ENCODE measurements at regions not wholly inside any gene's neighbourhood (a gene's known extent, or its start where the extent isn't known, plus 50 kb on each side); places are given as distances from the start of the nearest gene placed in this dataset.
"Not testable (repeated sequence)": the region's sequence is repeated elsewhere in the genome, so short reads cannot be mapped to it uniquely, and the experiment has no call there.

DNA sequence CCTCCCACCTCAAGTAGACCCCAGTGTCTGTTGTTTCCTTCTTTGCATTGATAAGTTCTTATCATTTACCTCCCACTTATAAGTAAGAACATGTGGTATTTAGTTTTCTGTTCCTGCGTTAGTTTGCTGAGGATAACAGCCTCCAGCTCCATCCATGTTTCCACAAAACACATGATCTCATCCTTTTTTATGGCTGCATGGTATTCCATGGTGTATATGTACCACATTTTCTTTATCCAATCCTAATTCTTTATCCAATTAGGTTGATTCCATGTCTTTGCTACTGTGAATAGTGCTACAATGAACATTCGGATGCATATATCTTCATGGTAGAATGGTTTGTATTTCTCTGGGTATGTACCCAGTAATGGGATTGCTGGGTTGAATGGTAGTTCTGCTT, 102.5 kb upstream of the UGP2 start:
- DNase-seq (ENCODE audit: low spot score) = not testable (repeated sequence)

DNA sequence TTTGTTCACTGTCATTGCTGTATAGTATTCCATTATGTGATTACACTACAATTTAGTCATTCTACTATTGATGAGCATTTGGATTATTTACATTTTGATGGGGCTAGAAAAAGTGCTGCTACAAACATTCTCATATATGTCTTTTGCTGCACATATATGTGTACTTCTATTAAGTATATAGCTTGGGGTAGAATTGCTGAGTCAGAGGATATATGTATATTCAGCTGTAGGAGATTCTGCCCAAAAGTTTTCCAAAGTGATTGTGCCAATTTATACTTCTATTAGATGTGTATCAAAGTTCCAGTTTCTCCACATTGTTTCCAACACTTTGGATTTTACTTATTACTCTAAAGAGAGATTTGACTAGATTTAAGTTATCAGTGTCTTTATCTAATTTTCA, 101.7 kb upstream of the UGP2 start:
- no peak for DNase-seq (ENCODE audit: low spot score)

DNA sequence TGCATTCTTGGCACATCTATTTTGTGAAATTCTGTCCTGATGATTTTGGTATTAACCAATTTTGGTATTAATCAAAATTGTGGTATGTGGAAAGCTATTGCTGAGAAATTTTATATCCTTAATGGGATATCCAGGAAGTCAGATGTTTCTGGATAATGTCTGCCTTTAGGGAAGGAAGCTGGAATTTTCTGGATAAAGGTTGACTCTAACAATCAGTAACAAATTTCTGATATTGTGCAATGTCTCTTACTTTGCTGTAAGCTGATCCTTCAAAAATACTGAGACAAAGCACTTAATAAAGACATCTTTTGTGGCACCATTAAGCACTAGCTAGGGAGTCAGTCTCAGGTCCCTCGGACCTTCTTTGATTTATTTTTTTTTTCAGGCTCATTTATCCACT, 100.8 kb upstream of the UGP2 start:
- no peak for DNase-seq (ENCODE audit: low spot score)

DNA sequence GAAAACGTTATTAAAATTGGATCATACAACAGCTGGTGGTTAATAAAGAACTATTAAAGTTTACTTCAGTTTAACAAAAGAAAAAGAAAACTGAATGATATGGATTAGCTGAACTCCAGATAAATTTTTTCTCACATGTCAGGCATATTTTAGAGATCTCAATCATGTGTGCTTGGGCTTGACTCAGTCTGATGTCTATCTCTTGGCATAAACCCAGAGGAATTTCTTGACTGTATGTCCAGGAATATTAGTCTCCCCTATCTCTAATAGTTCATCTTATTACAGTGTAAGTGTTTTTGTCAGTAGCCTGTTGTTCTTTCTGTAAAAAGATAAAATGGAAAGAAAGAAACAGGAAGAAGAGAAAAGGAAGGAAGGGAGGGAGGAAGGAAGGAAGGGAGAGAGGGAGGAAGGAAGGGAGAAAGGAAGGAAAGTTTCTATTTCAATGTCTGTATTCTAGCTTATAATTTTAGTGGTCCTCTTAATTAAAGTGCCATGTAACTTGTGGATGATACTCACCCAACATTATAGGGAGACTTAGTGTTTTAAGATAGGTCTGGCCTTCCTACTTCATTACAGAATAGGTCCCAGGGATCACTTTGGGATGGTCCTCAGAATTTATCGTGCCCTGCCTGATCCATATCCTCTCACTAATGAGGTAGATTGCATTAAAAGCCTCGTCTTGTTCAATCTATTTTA, 99.7 kb upstream of the UGP2 start:
- no peak for DNase-seq (ENCODE audit: low spot score)

DNA sequence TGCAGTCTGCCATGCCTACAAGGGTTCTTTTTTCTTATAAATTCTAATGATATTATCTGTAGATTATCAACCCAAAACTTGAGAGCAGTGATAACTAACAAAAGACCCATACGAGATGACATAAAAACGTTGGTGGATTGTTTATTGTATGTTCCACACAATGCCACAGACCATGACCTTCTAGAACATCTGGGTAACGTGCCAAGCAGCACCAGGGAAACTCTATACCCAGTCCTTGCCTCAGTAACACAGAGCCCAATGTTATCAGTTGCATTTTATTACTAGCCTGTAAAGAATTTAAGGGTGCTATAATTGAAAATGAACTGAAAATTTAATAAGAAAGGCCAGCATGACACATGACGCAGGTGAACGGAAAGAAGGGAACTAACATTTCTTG, 99.1 kb upstream of the UGP2 start:
- DNase-seq (ENCODE audit: low spot score) = no peak

DNA sequence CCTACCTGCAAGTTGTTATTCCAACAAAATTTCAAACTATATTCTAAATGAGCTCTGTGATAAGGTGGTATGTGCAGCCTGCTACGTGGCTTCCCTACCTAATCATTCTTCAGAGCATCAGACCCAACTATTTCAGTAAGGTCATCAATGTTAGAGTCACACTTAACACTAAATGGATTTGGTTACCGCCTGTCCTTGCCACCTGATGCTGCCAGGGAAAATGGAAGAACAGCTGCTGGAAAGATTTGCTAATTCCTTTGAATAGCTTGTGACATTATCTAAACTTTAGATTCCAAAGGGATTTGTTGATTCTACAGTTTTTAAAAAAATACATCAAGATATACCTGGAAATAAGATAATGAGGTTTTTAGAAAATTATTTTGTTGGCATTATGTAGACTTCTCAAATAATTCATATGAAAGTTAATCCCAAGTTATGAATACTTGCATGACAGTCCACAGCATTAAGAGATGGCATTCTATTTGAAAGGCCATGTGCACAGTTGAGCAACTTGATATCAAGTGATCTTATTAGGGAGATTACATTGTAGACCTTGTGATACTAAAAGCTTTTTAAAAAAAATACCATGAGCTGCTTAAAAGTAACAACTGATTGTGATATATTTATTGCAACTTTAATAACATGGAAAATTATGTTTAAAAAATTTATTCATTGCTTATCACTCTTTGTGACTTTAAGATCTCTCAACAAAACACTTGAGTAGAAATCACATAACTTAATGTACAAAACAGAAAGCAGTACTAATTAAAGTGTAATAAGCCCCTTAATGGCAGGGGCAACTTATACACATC, 98.3 kb upstream of the UGP2 start:
- no peak for DNase-seq (ENCODE audit: low spot score)

DNA sequence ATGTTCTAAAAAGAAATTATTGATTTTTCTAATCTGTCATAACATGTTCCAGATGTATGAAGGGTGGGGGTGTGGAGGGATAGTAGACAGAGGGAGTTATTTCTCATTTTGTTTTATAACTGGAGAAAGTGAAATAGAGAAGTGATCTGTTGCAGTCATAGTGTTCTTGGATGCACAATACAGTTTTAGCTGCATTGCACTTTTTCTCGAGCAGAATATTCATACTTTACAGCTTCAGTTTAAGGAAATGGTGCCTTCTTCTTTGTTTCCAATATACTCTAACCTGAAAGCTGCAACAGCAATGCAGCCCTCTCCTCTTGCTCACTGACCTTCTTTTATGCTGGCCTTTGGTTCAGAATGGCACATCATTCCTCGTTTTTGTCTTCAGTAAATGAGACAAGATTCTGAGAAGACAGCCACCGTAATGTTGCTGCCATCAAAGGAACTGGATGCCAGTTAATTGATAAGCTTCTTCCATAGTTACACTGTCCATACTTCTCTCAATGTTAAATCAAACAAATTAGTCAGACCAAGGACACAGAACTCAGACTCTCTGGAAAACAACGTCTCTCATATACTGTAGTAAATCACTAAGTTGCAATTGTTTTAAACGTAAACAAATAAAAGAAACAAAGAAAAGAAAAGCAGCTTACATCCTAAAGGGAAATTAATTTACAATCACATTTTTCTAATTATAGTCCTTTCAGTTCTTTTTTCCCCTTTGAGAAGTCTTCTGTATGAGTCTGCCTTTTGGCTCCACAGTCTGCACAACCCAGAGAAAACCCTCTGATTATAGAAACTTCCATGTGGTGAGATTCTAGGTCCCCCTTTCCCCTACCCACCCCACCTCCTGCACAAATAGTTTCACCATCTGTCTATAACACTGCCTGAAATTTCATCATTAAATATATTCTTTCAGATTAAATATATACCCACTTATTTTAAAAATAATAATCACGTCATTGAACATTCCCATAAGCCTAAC, 97.4 kb upstream of the UGP2 start:
- DNase-seq (ENCODE audit: low spot score) = no peak

DNA sequence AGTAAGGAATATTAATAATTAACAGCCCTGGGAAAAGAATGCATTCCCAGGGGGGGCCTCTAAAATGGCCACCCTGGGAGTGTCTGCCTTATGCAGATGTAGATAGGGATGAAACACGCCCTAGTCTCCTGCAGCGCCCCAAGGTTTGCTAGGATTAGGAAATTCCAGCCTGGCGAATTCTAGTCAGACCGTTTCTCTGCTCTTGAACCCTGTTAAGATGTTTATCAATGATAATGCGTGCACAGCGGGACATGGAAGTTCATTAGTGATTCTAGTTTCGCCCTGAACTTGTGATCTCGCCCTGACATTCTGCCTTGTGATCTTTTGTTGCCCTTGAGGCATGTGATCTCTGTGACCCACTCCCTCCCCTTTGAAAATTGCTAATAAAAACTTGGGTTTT, 95.1 kb upstream of the UGP2 start:
- DNase-seq (ENCODE audit: low spot score) = not testable (repeated sequence)

DNA sequence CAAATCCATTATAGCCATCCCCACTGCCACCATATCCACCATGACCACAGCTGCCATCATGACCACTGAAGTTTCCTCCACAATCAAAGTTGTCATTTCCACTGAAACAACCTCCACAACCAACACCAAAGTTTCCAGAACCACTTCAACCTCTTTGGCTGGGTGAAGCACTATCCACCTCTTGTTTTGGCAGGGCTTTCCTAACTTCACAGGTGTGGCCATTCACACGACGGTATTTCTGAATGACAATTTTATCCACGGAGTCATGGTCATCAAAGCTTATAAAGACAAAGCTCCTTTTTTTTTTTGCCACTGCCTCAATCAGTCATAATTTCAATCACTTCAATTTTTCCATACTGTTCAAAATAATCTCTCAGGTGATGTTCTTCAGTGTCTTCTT, 89.8 kb upstream of the UGP2 start:
- DNase-seq (ENCODE audit: low spot score) = no peak

DNA sequence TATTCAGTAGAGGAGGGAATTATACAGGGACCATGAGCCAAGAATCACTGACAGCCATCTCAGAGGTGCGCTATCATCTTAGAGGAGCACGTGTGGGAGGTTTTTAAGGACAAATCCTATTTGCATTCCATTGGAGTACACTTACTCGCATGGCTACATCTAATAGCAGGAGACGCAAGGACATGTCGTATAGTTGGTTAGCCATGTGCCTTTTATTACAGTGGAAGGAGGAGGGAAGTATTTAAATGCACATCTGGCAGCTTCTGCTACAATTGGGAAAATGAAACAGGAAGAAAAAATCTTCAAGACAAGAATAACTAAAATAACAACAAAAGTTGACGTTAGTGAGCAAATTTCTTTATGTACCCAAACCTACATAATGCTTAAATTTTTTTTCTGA, 86.5 kb upstream of the UGP2 start:
- peak; percentile 31 for DNase-seq (ENCODE audit: low spot score)

DNA sequence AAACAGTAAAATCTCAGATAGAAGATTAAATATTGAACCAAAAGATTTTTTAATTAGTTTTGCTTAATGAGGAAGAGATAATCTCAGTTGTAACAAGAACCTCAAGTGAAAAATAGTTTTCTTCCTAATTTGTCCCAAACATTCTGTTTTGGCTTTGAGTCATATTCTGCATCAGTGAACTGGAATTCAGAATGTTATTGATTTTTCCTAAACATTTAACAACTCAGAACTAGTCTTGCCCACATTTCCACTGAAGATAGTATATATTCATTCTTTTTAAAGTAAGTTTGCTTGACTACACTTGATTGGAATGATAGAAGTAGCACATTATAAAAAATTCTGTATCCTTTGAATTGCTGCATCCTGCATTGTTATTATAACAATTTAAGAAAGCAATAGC, 85.7 kb upstream of the UGP2 start:
- DNase-seq (ENCODE audit: low spot score) = peak; percentile 42

DNA sequence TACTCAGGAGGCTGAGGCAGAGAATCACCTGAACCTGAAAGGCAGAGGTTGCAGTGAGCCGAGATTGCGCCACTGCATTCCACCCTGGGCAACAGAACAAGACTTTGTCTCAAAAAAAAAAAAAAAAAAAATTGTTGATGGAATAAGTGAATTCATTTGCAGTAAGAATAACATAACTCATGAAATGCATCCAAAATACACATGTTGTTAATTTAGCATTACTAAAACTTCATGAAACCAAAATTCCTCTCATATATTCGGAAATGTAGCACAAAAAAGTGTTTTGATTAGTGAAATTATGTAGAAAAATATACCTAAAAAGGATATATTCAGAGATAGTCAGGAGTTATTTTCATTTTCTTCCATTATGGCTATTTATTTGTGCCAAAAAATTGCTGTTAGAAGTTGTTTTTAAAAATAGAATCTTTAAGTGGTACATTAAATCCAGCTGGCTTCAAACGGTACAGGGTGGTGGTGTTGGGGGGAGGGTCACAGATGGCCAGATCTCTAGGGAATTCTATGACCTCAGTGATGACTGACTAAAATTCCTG, 78.2 kb upstream of the UGP2 start:
- peak; percentile 59 for DNase-seq (ENCODE audit: low spot score)

DNA sequence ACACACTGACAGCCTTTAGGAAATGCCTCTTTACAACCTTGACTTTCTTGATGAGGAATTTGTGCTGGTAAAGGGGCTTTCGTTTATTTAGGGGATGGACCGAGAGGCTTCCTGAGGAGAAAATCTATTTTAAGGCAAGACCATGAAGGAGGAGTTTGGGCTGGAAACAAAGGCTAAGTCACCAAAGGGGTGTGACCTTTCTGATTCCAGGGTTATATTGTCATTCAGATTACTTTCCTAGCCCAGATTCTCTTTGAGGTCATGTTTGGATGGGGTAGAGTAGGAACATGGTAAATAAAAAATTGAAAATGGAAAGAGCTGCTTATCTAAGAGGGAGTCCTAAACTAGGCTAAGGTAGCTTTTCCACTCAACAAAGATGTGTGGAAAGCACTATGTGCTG, 77.1 kb upstream of the UGP2 start:
- DNase-seq (ENCODE audit: low spot score) = peak; percentile 15

DNA sequence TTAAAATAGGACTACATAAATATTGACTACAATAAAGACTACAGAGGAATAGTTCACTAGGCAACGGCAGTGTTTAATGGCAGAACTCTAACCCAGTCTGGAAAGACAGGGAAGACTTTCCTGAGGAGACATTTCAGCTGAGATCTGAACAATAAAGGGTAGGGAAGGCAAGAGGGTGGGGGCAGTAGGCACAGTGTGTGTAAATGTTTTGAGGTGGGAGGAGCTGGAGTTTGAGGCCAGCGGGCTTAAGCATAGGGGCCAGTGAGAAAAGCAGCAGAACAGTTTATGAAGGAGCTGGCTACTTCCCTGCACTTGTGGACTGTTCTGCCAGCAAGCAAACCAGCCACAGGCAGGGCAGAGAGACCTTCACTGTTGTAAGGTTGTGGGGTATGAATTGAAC, 76.6 kb upstream of the UGP2 start:
- no peak for DNase-seq (ENCODE audit: low spot score)

DNA sequence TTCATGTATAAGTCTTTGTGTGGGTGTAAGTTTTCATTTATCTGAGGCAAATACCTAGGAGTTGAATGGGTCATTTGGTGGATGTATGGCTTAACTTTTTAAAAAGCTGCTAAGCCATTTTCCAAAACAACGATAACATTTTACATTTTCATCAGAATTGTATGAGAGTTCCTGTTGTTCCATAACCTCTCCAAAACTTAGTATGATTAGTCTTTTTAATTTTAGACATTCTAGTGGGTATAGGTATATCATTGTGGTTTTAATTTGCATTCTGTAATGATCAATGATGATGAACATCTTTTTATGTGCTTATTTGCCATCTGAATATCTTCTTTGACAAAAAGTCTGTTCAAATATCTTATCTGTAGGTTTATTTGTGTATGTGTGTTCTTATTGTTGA, 74.4 kb upstream of the UGP2 start:
- DNase-seq (ENCODE audit: low spot score) = no peak

DNA sequence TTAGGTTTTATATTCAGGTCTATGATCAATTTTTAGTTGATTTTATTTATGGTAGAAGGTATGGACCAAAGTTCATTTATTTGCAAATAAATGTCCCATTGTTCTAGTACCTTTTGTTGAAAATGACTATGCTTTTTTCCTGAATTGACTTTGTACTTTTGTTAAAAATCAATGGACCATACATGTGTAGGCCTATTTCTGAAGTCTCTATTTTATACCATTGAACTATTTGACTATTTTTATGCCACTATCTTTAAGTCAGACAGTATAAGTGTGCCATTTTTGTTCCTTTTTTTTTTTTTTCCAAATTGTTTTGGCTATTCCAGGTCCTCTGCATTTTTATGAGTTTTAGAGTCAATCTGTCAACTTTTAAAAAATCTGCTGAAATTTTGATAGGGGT, 73.6 kb upstream of the UGP2 start:
- no peak for DNase-seq (ENCODE audit: low spot score)

DNA sequence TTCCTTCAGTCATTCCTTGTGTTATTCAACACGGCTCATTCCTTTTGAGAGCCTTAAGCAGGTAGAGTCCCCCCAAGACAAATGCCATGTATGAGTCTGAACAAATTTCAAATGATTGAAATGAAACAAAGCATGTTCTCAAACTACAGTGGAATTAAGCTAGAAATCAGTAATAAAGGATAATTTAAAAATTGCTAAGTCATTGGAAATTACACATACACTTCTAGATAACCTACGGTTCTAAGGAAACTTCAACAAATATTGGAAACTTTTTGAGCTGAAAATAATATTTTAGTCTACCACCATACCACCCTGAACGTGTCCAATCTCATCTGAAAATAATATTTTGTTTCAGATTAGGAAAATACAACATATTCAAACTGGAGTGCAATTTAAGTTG, 71.8 kb upstream of the UGP2 start:
- no peak for DNase-seq (ENCODE audit: low spot score)

DNA sequence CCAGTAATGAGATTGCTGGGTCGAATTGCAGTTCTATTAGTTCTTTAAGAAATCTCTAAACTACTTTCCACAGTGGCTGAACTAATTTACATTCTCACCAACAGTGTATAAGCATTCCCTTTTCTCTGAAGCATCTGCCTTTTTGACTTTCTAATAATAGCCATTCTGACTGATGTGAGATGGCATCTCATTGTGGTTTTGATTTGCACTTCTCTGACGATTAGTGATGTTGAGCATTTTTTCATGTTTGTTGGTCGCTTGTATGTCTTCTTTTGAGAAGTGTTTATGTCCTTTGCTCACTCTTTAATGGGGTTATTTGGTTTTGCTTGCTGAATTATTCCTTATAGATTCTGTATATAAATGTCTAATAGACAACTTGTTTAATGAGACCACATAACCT, 69.6 kb upstream of the UGP2 start:
- DNase-seq (ENCODE audit: low spot score) = no peak

DNA sequence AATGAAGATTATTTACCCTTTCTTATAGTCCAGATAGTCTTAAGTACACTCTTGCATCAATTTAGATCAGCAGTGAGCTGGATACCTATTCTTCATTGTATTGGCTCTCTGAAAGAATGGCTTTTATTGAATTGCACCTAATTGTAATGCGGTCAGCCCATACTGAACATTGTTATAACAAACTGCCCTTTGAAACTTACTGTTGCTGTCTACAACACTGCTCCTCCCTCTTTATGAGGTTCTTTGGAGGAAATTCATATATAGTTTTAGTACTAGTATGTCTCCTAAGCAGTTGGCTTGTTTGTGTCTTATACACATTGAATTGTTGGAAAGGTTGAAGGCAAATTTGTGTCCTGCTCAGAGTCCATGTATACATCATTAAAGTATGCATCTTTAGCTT, 66.5 kb upstream of the UGP2 start:
- DNase-seq (ENCODE audit: low spot score) = no peak

DNA sequence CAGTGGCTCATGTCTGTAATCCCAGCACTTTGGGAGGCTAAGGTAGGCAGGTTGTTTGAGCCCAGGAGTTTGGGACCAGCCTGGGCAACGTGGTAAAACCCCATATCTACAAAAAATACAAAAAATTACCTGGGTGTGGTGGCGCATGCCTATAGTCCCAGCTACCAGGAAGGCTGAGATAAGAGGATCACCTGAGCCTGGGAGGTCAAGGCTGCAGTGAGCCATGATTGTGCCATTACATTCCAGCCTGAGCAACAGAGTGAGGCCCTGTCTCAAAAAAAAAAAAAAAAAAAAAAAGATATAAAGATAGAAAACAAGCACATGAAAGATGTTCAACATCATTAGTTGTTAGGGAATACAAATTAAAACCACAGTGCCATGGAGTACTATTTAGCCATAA, 65.3 kb upstream of the UGP2 start:
- DNase-seq (ENCODE audit: low spot score) = no peak

DNA sequence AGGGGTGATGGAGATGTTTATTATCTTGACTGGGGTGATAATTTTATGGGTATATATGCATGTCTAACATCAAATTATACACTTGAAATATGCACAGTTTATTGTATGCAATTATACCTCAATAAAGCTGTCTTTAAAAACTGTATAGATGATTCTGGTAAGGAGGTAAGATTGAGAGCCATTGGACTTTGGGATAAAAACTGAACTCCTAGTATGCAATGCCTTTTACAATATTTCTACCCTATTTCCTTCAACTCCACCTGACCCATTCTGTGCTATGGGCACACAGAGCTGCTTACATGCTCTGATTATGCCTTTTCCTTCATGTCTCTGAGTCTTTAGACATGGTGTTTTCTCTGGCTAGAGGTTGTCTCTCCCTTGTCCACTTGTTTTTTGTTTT, 63.9 kb upstream of the UGP2 start:
- no peak for DNase-seq (ENCODE audit: low spot score)

DNA sequence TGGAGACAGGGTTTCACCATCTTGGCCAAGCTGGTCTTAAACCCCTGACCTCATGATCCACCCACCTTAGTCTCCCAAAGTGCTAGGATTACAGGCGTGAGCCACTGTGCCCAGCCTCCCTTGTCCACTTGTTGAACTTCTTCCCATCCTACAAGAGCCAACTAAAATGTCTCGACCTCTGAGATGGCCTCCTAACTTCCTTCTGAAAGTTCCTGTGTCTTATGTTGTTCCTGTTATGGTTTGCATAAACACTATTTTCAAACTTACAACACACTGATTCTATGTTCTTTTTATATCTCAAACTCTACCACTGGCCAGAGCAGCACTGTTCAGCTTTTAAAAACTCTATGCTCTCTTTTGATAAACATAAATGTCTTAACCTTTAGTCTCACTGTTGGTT, 63.3 kb upstream of the UGP2 start:
- no peak for DNase-seq (ENCODE audit: low spot score)

Measured in GM03348 (cell line).